MM.1S (cell line): ENCODE measurements at regions not wholly inside any gene's neighbourhood (a gene's known extent, or its start where the extent isn't known, plus 50 kb on each side); places are given as distances from the start of the nearest gene placed in this dataset.

Source experiments
- DNase-seq: peaks from one replicate; pipeline ENCODE4 v3.0.0-alpha.2; 2015
- H2AFZ ChIP-seq: fragments of 300-600 bp; sonication (generic); 2 replicates; pipeline ENCODE4 v1.6.0; 2016; ENCODE audit warnings: antibody characterized with exemption, low read length
- H3F3A ChIP-seq: fragments of 300-600 bp; sonication (generic); 2 replicates; pipeline ENCODE4 v1.6.1; 2016; ENCODE audit warnings: mild to moderate bottlenecking, antibody characterized with exemption, low read length, moderate library complexity, mixed read lengths; ENCODE audit not compliant: insufficient read depth
- H3K27ac ChIP-seq: fragments of 300-600 bp; sonication (generic); 2 replicates; pipeline ENCODE4 v1.5.1; 2016; ENCODE audit warnings: mild to moderate bottlenecking, low read length
- H3K27me3 ChIP-seq: fragments of 300-600 bp; sonication (generic); replicated peaks from 2 replicates; pipeline ENCODE4 v1.6.0; 2016; ENCODE audit warnings: low read length; ENCODE audit not compliant: insufficient read depth
- H3K36me3 ChIP-seq: fragments of 300-600 bp; sonication (generic); replicated peaks from 2 replicates; pipeline ENCODE4 v1.6.1; 2016; ENCODE audit warnings: mild to moderate bottlenecking, low read length, mixed read lengths; ENCODE audit not compliant: insufficient read depth
- H3K4me1 ChIP-seq: fragments of 300-600 bp; sonication (generic); 2 replicates; pipeline ENCODE4 v1.6.1; 2016; ENCODE audit warnings: low read length, mixed read lengths
- H3K4me2 ChIP-seq: fragments of 300-600 bp; sonication (generic); 2 replicates; pipeline ENCODE4 v1.6.0; 2016; ENCODE audit warnings: low read depth, low read length
- H3K4me3 ChIP-seq: fragments of 300-600 bp; sonication (generic); 2 replicates; pipeline ENCODE4 v1.5.1; 2016; ENCODE audit warnings: low read length, mixed read lengths
- H3K79me2 ChIP-seq: fragments of 300-600 bp; sonication (generic); 2 replicates; pipeline ENCODE4 v1.6.1; 2016; ENCODE audit warnings: mixed run types, low read length, mixed read lengths
- H3K9ac ChIP-seq: fragments of 300-600 bp; sonication (generic); 2 replicates; pipeline ENCODE4 v1.6.1; 2016; ENCODE audit warnings: low read length, mixed read lengths
- H3K9me2 ChIP-seq: fragments of 300-600 bp; sonication (generic); replicated peaks from 2 replicates; pipeline ENCODE4 v1.6.1; 2016; ENCODE audit warnings: mild to moderate bottlenecking, low read length, mixed read lengths; ENCODE audit not compliant: insufficient read depth
- H3K9me3 ChIP-seq: fragments of 300-600 bp; sonication (generic); replicated peaks from 2 replicates; pipeline ENCODE4 v1.6.1; 2016; ENCODE audit warnings: mild to moderate bottlenecking, low read length, mixed read lengths; ENCODE audit not compliant: insufficient read depth
- H4K20me1 ChIP-seq: fragments of 300-600 bp; sonication (generic); 2 replicates; pipeline ENCODE4 v1.6.1; 2016; ENCODE audit warnings: mild to moderate bottlenecking, low read length, moderate library complexity, mixed read lengths; ENCODE audit not compliant: insufficient read depth
- EZH2 ChIP-seq: fragments of 300-600 bp; sonication (generic); optimal IDR thresholded peaks from 2 replicates; pipeline ENCODE3; 2017; ENCODE audit warnings: low read depth, mild to moderate bottlenecking, antibody characterized with exemption, low read length, mixed read lengths
- EZH2phosphoT487 ChIP-seq: fragments of 300-600 bp; sonication (generic); IDR thresholded peaks from 2 replicates; pipeline ENCODE4 v1.6.1; 2018; ENCODE audit warnings: antibody characterized with exemption, low read length
- TF ChIP-seq, protein P1 (sequence below): fragments of 300-600 bp; sonication (generic); IDR thresholded peaks from 2 replicates; pipeline ENCODE4 v1.5.1; 2016; ENCODE audit warnings: antibody characterized with exemption, low read length, mixed read lengths

DNA sequence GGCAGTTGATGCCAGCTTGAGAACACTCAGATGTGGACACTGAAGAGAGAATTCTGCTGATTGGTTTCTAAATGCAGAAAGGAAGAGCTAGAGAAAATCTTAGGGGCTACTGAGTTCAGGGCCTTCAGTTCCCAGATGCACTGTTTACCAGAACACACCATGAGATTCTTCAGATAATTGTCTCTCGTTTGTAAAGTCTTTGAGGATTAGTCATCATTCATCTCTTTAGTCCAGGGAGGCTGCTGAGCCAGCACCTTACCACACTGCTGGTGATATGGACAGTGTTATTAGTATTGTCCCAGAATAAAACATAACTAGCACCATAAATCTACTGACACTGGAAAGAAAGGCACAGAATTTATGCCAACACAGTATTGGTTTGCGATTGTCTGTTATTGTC is 690.8 kb upstream of the CELF4 start:
- DNase-seq, result no peak
- Histone ChIP-seq H3K79me2 (no peaks in the 10 kb centered on the region), H3F3A (no peaks in the 10 kb centered on the region), H3K27me3 (no peaks in the 10 kb centered on the region), H4K20me1 (no peaks in the 10 kb centered on the region), H3K4me1 (no peaks in the 10 kb centered on the region), H3K4me3 (no peak overlapping the region), H3K9me3 (no peaks in the 10 kb centered on the region), H3K27ac (no peak overlapping the region), H3K9ac (no peak overlapping the region), H3K4me2 (no peak overlapping the region), H3K36me3 (no peaks in the 10 kb centered on the region), H2AFZ (no peak overlapping the region), H3K9me2 (no peaks in the 10 kb centered on the region)
- no peak for TF ChIP-seq EZH2
- TF ChIP-seq EZH2phosphoT487, result no peak
- TF ChIP-seq, protein P1, sequence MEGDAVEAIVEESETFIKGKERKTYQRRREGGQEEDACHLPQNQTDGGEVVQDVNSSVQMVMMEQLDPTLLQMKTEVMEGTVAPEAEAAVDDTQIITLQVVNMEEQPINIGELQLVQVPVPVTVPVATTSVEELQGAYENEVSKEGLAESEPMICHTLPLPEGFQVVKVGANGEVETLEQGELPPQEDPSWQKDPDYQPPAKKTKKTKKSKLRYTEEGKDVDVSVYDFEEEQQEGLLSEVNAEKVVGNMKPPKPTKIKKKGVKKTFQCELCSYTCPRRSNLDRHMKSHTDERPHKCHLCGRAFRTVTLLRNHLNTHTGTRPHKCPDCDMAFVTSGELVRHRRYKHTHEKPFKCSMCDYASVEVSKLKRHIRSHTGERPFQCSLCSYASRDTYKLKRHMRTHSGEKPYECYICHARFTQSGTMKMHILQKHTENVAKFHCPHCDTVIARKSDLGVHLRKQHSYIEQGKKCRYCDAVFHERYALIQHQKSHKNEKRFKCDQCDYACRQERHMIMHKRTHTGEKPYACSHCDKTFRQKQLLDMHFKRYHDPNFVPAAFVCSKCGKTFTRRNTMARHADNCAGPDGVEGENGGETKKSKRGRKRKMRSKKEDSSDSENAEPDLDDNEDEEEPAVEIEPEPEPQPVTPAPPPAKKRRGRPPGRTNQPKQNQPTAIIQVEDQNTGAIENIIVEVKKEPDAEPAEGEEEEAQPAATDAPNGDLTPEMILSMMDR, result no peak

DNA sequence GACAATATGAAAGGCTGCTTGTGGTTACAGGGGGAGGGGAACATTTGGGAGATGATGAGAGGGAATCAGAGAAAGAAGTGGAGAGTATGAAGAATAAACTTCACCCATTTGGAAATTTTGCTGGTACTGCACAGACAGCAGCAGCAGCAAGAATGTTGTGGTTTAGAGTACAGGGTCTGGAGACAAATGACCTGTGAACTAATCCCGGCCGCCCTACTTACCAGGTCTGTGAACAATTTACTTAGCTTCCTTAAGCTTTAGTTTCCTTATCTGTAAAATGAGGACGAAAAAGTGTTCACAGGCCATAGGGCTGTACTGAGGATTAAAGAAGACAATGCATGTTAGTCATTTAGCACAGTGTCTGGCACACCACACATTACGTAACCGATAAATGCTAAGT is 685.4 kb upstream of the CELF4 start:
- Histone ChIP-seq H3K27me3 (no peaks in the 10 kb centered on the region), H3K79me2 (no peaks in the 10 kb centered on the region), H3F3A (no peaks in the 10 kb centered on the region), H3K4me3 (no peak overlapping the region), H3K9me3 (no peaks in the 10 kb centered on the region), H3K9ac (no peak overlapping the region), H4K20me1 (no peaks in the 10 kb centered on the region), H3K36me3 (no peaks in the 10 kb centered on the region), H3K4me2 (no peak overlapping the region), H3K9me2 (no peaks in the 10 kb centered on the region), H3K4me1 (no peaks in the 10 kb centered on the region), H3K27ac (no peak overlapping the region), H2AFZ (no peak overlapping the region)
- DNase-seq, result no peak
- TF ChIP-seq EZH2phosphoT487 (no peak), EZH2 (no peak)
- TF ChIP-seq, protein P1, result no peak

DNA sequence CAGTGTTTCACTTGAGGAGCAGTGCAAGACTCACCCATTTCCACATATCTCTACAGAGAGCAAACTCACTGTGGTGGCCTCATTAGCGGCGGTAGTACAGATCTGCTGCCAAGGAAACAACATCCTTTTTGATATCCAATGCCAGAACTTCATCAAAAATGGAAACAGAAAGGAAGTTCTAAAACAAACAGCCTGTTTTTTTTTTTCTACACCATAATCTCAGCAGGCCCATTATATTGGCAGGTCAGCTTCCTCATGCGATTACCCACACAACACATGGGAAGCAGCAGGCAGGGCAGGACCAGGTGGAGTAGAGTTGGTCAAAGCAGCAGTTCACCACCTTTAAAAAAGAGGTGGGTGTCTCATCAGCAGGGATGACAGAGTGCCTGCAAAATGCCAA is 678.9 kb upstream of the CELF4 start:
- Histone ChIP-seq H3K9me2 (no peaks in the 10 kb centered on the region), H3K4me3 (no peak overlapping the region), H3F3A (no peaks in the 10 kb centered on the region), H3K27me3 (no peaks in the 10 kb centered on the region), H3K9me3 (no peaks in the 10 kb centered on the region), H2AFZ (no peak overlapping the region), H3K36me3 (no peaks in the 10 kb centered on the region), H3K4me1 (no peaks in the 10 kb centered on the region), H3K27ac (no peak overlapping the region), H3K4me2 (no peak overlapping the region), H3K9ac (no peak overlapping the region), H4K20me1 (no peaks in the 10 kb centered on the region), H3K79me2 (no peaks in the 10 kb centered on the region)
- DNase-seq, result no peak
- TF ChIP-seq EZH2phosphoT487, result no peak
- no peak for TF ChIP-seq EZH2
- TF ChIP-seq, protein P1, result no peak
